ENCODE measurements at regions not wholly inside any gene's neighbourhood (a gene's known extent, or its start where the extent isn't known, plus 50 kb on each side); places are given as distances from the start of the nearest gene placed in this dataset.
"Not testable (repeated sequence)": the region's sequence is repeated elsewhere in the genome, so short reads cannot be mapped to it uniquely, and the experiment has no call there.

GRCh38 chr2:35255826-35256225 lies 1099.8 kb upstream of the CRIM1 start:
- DNase-seq, result no peak

GRCh38 chr2:35251156-35251555 lies 1104.4 kb upstream of the CRIM1 start:
- no peak for DNase-seq

GRCh38 chr2:35246702-35247101 lies 1108.9 kb upstream of the CRIM1 start:
- DNase-seq, result no peak

- no peak for DNase-seq
Measured at GRCh38 chr2:35228584-35228983, 1127.0 kb upstream of the CRIM1 start.

GRCh38 chr2:35220461-35220860 lies 1135.1 kb upstream of the CRIM1 start:
- no peak for DNase-seq

GRCh38 chr2:35204881-35205280 lies 1150.7 kb upstream of the CRIM1 start:
- DNase-seq, result no peak

GRCh38 chr2:35204323-35204722 lies 1151.3 kb upstream of the CRIM1 start:
- no peak for DNase-seq

- no peak for DNase-seq
Measured at GRCh38 chr2:35199298-35199697, 1156.3 kb upstream of the CRIM1 start.

GRCh38 chr2:35185861-35186412 lies 1169.6 kb upstream of the CRIM1 start:
- DNase-seq, result no peak

- DNase-seq, result no peak
Measured at GRCh38 chr2:35184471-35184870, 1171.1 kb upstream of the CRIM1 start.

- DNase-seq, result not testable (repeated sequence)
Measured at GRCh38 chr2:35176726-35177125, 1178.9 kb upstream of the CRIM1 start.

- no peak for DNase-seq
Measured at GRCh38 chr2:35174845-35175244, 1180.7 kb upstream of the CRIM1 start.

- DNase-seq, result no peak
Measured at GRCh38 chr2:35172687-35173086, 1182.9 kb upstream of the CRIM1 start.

- DNase-seq, result no peak
Measured at GRCh38 chr2:35168351-35168750, 1187.2 kb upstream of the CRIM1 start.

GRCh38 chr2:35163948-35164347 lies 1191.6 kb upstream of the CRIM1 start:
- no peak for DNase-seq

GRCh38 chr2:35160871-35161270 lies 1194.7 kb upstream of the CRIM1 start:
- DNase-seq, result no peak

GRCh38 chr2:35125871-35126270 lies 1229.7 kb upstream of the CRIM1 start:
- DNase-seq, result no peak

- no peak for DNase-seq
Measured at GRCh38 chr2:35125278-35125677, 1230.3 kb upstream of the CRIM1 start.

GRCh38 chr2:35116151-35116550 lies 1239.4 kb upstream of the CRIM1 start:
- no peak for DNase-seq

GRCh38 chr2:35114765-35115164 lies 1240.8 kb upstream of the CRIM1 start:
- DNase-seq, result no peak

GRCh38 chr2:35112367-35112766 lies 1243.2 kb upstream of the CRIM1 start:
- DNase-seq, result not testable (repeated sequence)

GRCh38 chr2:35104309-35104708 lies 1251.3 kb upstream of the CRIM1 start:
- DNase-seq, result no peak

- DNase-seq, result no peak
Measured at GRCh38 chr2:35099342-35099741, 1256.2 kb upstream of the CRIM1 start.

GRCh38 chr2:35082072-35082471 lies 1273.5 kb upstream of the CRIM1 start:
- DNase-seq, result no peak

- DNase-seq, result no peak
Measured at GRCh38 chr2:35081622-35082015, 1274.0 kb upstream of the CRIM1 start.
